ENCODE measurements at regions not wholly inside any gene's neighbourhood (a gene's known extent, or its start where the extent isn't known, plus 50 kb on each side); places are given as distances from the start of the nearest gene placed in this dataset.

GRCh38 chr4:66567551-66567950 is 897.3 kb upstream of the EPHA5 start:
- H3K9ac ChIP-seq (replicated peaks; ENCODE audit: extremely low read depth, insufficient read depth, low read length) = no peak overlapping the region
- no TSS peak for BruUV-seq (replicated peaks)
- CTCF ChIA-PET = no interaction called here

More at GRCh38 chr4:66567551-66567950, 897.3 kb upstream of the EPHA5 start:
- H4K20me1 ChIP-seq (replicated peaks; ENCODE audit: control insufficient read depth, extremely low read depth, insufficient read depth, low read length) = no peaks in the 10 kb centered on the region
- H3K27ac ChIP-seq (ENCODE audit: insufficient read depth, low read depth, low read length) = no peak overlapping the region
- no peaks in the 10 kb centered on the region for H3K27me3 ChIP-seq (ENCODE audit: control insufficient read depth in 2 of 2, insufficient read depth in 2 of 2, low read length in 2 of 2)
- no peak for DNase-seq (ENCODE audit: low read depth, low spot score)
- no peak overlapping the region for H2AFZ ChIP-seq (ENCODE audit: low read depth, low read length)
- no peak overlapping the region for H3K4me3 ChIP-seq (replicated peaks in 1 of 3; ENCODE audit: insufficient read depth in 1 of 3, low read depth in 1 of 3, low read length in 3 of 3)
- no peaks in the 10 kb centered on the region for H3K4me1 ChIP-seq (ENCODE audit: control insufficient read depth, extremely low read depth, insufficient read depth, low read length)
- dilution Hi-C loops (cut with MboI; ENCODE audit: extremely low pct_ligation_motif_present, low sequenced_read_pairs) (no loop called here), intact Hi-C loops (cut with micrococcal nuclease) (no loop called here)
- no peaks in the 10 kb centered on the region for H3K9me3 ChIP-seq (replicated peaks; ENCODE audit: control insufficient read depth, insufficient read depth, low read length)
- H3K79me2 ChIP-seq (ENCODE audit: control insufficient read depth, insufficient read depth, low read length) = no peaks in the 10 kb centered on the region
- POLR2A ChIA-PET = no interaction called here
- H3K4me2 ChIP-seq (ENCODE audit: insufficient read depth, low read length) = no peak overlapping the region
- H3K36me3 ChIP-seq (ENCODE audit: control insufficient read depth in 2 of 2, extremely low read depth in 1 of 2, insufficient read depth in 2 of 2, low read length in 2 of 2) = no peaks in the 10 kb centered on the region
- no peaks in the 10 kb centered on the region for H3K9me1 ChIP-seq (replicated peaks; ENCODE audit: control insufficient read depth, extremely low read depth, insufficient read depth, low read length)
- FAIRE-seq = no peak
- TF ChIP-seq FOS (IDR thresholded peaks at IDR 0.05; ENCODE audit: borderline replicate concordance, insufficient read depth, low read length) (no peak), MYC (IDR thresholded peaks at IDR 0.05; ENCODE audit: low read depth, low read length) (no peak), POLR2AphosphoS5 (IDR thresholded peaks at IDR 0.05; ENCODE audit: insufficient read depth, low read depth, low read length) (no peak), MAX (IDR thresholded peaks at IDR 0.05; ENCODE audit: insufficient read depth, insufficient read length) (no peak), CTCF (IDR thresholded peaks at IDR 0.05; ENCODE audit: extremely low read depth in 1 of 2, insufficient read depth in 1 of 2, low read depth in 1 of 2, low read length in 2 of 2) (no peak), EZH2 (IDR thresholded peaks at IDR 0.05; ENCODE audit: borderline replicate concordance, low read depth, low read length, severe bottlenecking) (no peak), JUN (IDR thresholded peaks at IDR 0.05; ENCODE audit: borderline replicate concordance, insufficient read depth, insufficient read length, low read depth) (no peak), GATA2 (IDR thresholded peaks at IDR 0.05; ENCODE audit: insufficient read depth, insufficient read length, low read depth, low read length) (no peak), POLR2A (IDR thresholded peaks at IDR 0.05; ENCODE audit: low read depth, low read length) (no peak)

Measured in endothelial cell of umbilical vein (primary cell).